ENCODE measurements at regions not wholly inside any gene's neighbourhood (a gene's known extent, or its start where the extent isn't known, plus 50 kb on each side); places are given as distances from the start of the nearest gene placed in this dataset.

GRCh38 chr15:61299075-61299763 is 70.1 kb upstream of the RORA start:
- intact Hi-C loops (cut with micrococcal nuclease), result no loop called here

GRCh38 chr15:61295239-61295638 is 66.1 kb upstream of the RORA start:
- H3K9me3 Mint-ChIP-seq, result no peaks in the 10 kb centered on the region
- peaks cover 20% of the 10 kb centered on the region for H3K27me3 Mint-ChIP-seq
- intact Hi-C loops (cut with micrococcal nuclease), result no loop called here
- no peaks in the 10 kb centered on the region for H3K36me3 Mint-ChIP-seq (ENCODE audit: low read depth)
- no peaks in the 10 kb centered on the region for H3K4me1 Mint-ChIP-seq
- no peak overlapping the region for H3K4me3 Mint-ChIP-seq
- no peak for DNase-seq
- H3K27ac Mint-ChIP-seq, result no peak overlapping the region

More at GRCh38 chr15:61299075-61299763, 70.1 kb upstream of the RORA start:
- Mint-ChIP-seq H3K9me3 (no peaks in the 10 kb centered on the region), H3K27me3 (peaks cover 5% of the 10 kb centered on the region), H3K4me1 (no peaks in the 10 kb centered on the region), H3K4me3 (no peak overlapping the region), H3K36me3 (ENCODE audit: low read depth) (no peaks in the 10 kb centered on the region), H3K27ac (no peak overlapping the region)
- no peak for DNase-seq

- DNase-seq, result no peak
- intact Hi-C loops (cut with micrococcal nuclease), result no loop called here
- peaks cover 3% of the 10 kb centered on the region for H3K9me3 Mint-ChIP-seq
- no peak overlapping the region for H3K27ac Mint-ChIP-seq
- no peaks in the 10 kb centered on the region for H3K4me1 Mint-ChIP-seq
- no peaks in the 10 kb centered on the region for H3K36me3 Mint-ChIP-seq (ENCODE audit: low read depth)
- no peak overlapping the region for H3K4me3 Mint-ChIP-seq
- peaks cover 13% of the 10 kb centered on the region for H3K27me3 Mint-ChIP-seq
These were observed 53.6 kb upstream of the RORA start for GRCh38 chr15:61282661-61283060.

DNA sequence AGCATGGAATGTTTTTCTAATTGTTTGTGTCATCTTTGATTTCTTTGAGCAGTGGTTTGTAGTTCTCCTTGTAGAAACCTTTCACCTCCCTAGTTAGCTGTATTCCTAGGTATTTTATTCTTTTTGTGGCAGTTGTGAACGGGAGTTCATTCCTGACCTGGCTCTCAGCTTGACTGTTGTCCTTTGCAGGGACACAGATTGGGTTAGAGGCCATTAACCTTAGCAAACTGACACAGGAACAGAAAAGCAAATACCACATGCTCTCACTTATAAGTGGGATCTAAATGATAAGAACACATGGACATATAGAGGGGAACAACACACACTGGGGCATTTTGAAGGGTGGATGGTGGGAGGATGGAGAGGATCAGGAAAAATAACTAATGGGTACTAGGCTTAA is 52.2 kb upstream of the RORA start:
- H3K27ac Mint-ChIP-seq, result no peak overlapping the region
- intact Hi-C loops (cut with micrococcal nuclease), result no loop called here
- H3K9me3 Mint-ChIP-seq, result peaks cover 3% of the 10 kb centered on the region
- no peaks in the 10 kb centered on the region for H3K4me1 Mint-ChIP-seq
- peaks cover 15% of the 10 kb centered on the region for H3K27me3 Mint-ChIP-seq
- no peak for DNase-seq
- no peaks in the 10 kb centered on the region for H3K36me3 Mint-ChIP-seq (ENCODE audit: low read depth)
- H3K4me3 Mint-ChIP-seq, result no peak overlapping the region
